HG03439 (cell line): ENCODE measurements at regions not wholly inside any gene's neighbourhood (a gene's known extent, or its start where the extent isn't known, plus 50 kb on each side); places are given as distances from the start of the nearest gene placed in this dataset.
"Not testable (repeated sequence)": the region's sequence is repeated elsewhere in the genome, so short reads cannot be mapped to it uniquely, and the experiment has no call there.

ENCODE experiments used
- ATAC-seq: cut with Tn5 transposase; IDR thresholded peaks from one replicate; pipeline ENCODE4 v1.9.1; 2021; ENCODE audit warnings: mild to moderate bottlenecking, moderate library complexity; ENCODE audit not compliant: unreplicated experiment

DNA sequence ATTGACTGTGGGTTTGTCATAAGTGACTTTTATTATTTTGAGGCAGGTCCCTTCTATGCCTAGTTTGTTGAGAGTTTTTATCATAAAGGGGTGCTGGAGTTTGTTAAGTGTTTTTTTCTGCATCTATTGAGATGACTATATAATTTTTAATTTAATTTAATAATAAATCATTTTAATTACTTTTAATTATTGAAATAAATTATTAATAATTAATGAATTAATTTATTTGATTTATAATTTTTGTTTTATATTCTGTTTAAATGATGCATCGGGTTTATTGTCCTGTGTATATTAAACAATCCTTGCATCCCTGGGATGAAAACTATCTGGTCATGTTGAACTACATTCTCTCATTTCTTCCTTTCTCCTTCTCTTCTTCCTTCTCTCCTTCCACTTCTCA is 1352.2 kb upstream of the PRR20A start:
- no peak for ATAC-seq

- ATAC-seq: no peak
Measured at GRCh38 chr13:55792544-55793193, 1348.0 kb upstream of the PRR20A start.

GRCh38 chr13:55815458-55816033 is 1325.2 kb upstream of the PRR20A start:
- ATAC-seq: no peak

- no peak for ATAC-seq
Measured at GRCh38 chr13:55816976-55817601, 1323.6 kb upstream of the PRR20A start.

- no peak for ATAC-seq
Measured at GRCh38 chr13:55820817-55821216, 1319.9 kb upstream of the PRR20A start.

GRCh38 chr13:55869648-55870047 is 1271.1 kb upstream of the PRR20A start:
- no peak for ATAC-seq

DNA sequence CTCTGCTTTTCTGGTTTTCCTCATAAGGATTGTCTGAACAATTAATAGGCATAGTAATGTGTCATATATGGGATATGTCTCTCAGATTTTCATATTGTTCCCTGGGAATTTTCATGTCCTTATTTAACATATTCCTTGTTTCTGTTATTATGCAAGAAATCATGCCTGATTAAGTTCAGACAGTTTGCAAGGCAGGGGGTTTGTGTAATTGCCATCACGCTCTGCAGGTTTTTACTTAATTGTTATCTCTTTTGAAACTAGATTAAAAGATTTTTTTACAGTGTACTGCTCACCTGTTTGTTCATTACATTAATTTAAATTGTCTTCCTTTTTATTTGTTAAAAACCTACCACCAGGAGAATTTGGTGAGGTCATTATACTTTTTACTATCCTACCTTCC is 1253.2 kb upstream of the PRR20A start:
- ATAC-seq: no peak

- ATAC-seq: no peak
Measured at GRCh38 chr13:55893540-55893939, 1247.2 kb upstream of the PRR20A start.

GRCh38 chr13:55937180-55937579 is 1203.5 kb upstream of the PRR20A start:
- no peak for ATAC-seq

DNA sequence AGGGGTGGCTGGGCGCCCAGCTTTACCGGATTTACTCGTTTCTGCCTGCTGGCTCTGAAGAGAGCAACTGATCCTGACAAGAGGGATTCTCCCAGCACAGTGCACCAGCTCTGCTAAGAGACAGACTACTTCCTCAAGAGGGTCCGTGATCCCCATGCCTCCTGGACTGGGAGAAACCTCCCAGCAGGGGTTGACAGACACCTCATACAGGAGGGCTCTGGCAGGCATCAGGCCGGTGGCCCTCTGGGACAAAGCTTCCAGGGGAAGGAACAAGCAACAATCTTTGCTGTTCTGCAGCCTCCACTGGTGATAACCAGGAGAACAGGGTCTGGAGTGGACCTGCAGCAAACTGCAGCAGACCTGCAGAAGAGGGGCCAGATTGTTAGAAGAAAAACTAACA is 1192.5 kb upstream of the PRR20A start:
- ATAC-seq: no peak

DNA sequence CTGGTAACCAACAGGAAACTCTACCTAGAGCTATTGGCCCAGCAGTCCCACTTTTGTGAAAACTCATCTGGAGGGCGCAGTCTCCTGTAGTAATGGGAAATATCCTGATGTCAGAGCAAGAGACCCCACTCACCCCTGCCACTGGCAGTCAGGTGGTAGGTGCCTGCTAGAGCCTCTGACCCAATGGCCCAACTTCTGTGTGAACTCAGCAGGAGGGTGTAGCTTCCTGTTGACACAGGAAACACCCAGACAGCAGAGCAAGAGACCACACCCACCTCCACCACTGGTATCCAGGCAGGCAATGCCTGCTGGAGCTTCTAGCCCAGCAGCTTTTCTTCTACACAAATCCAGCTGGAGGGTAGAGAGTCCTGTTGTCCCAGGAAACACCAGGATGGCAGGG is 1176.8 kb upstream of the PRR20A start:
- no peak for ATAC-seq

DNA sequence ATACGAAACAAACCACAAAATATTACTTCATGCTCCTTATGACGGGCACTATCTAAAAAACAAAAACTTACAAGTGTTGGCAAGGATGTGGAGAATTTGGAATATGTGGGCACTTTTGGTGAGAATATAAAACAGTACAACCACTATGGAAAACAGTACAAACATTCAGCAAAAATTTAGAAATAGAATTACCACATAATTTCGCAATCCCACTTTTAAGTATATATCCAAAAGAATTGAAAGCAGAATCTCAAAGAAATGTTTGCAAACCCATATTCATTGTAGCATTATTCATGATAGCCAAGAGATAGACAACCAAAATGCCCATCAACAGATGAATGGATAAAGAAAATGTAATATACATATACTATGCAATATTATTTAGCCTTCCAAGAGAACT is 1173.7 kb upstream of the PRR20A start:
- no peak for ATAC-seq

DNA sequence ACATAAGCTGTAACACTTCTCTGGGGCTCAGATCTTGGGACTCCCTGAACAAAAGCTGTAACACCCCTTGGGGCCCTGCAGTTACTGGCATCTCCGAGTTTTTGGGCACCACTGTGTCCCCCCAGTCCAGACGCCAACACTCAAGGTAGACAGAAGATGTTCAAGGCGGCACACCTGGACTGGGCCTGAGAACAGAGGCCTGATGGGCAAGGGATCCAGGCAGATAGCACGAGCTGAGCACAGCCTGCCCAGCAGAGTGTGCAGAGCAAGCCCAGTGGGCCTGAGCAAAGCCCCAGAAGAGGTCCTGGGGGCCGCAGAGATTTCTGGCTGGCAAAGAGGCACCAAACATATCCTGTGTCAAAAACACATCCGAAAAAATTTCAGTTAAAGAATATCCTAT is 1163.3 kb upstream of the PRR20A start:
- no peak for ATAC-seq

- no peak for ATAC-seq
Measured at GRCh38 chr13:55981381-55981780, 1159.3 kb upstream of the PRR20A start.

- ATAC-seq: not testable (repeated sequence)
Measured at GRCh38 chr13:55984026-55984425, 1156.7 kb upstream of the PRR20A start.

DNA sequence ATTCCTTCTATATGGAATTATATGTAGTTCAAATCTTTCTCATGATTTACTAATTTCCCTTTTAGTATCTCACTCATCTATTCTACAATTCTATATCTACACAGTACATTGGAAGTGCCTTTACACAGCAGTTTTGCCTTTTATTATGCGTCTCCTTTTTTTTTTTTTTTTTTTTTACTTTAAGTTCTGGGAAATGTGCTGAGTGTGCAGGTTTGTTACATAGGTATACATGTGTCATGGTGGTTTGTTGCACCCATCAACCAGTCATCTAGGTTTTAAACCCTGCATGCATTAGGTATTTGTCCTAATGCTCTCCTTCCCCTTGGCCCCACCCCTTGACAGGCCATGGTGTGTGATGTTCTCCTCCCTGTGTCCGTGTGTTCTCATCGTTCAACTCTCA is 1150.1 kb upstream of the PRR20A start:
- ATAC-seq: no peak

- ATAC-seq: no peak
Measured at GRCh38 chr13:55991666-55992065, 1149.1 kb upstream of the PRR20A start.

DNA sequence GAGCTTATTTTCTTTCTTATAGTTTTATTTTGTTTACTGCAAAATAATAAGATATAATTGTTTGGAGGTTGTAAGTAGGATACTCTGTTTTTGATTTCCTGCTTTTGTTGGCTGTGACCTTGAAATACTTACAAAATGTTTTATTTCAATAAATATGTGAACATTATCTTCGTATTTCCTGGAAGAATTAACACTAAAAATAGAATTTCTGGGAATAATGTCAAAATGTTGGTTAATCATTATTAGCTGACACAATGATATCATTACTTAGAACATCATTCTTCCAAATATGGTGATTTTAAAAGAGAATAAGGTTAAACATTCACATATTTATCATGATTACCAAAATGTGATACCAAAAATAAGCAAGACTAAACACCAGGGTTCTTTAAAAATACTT is 1148.6 kb upstream of the PRR20A start:
- ATAC-seq: no peak

DNA sequence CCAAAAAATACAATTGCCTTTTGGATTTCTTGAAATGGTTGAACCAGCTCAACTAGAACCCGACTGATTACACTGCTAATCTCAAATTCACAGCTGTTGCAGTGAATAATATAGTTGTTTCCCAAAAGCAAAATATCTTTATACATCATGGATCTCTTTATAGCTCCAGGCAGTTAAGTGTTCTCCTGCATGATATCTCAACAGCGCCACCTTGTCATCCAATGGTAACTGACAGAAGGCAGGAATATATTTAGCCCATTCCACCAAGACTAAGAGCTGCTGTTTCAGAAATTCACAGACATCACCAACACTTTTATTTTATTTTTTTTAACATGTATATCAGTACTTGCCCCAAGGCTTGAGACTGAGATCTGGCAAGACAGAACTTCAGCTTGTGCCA is 1141.0 kb upstream of the PRR20A start:
- ATAC-seq: no peak

GRCh38 chr13:56009418-56009817 is 1131.3 kb upstream of the PRR20A start:
- no peak for ATAC-seq

GRCh38 chr13:56012644-56013043 is 1128.1 kb upstream of the PRR20A start:
- ATAC-seq: no peak

DNA sequence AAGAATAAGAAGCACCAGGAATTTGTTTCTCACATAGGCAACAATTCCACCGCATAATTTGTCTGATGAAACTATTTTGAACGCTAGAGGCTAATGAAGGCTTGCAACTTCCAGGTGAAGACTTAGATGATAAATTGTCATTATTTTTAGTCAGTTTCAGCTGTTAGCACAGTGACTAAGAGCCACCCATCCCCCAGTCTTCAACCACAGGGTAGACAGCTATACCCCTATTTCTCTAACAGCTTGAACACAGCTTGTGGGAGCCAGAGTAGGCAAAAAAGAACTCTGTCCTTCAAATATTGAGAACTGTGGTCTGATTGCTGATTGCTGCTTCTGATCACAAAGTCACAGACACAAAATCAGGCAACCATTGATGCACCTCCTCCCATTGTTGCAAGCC is 1124.8 kb upstream of the PRR20A start:
- ATAC-seq: no peak

DNA sequence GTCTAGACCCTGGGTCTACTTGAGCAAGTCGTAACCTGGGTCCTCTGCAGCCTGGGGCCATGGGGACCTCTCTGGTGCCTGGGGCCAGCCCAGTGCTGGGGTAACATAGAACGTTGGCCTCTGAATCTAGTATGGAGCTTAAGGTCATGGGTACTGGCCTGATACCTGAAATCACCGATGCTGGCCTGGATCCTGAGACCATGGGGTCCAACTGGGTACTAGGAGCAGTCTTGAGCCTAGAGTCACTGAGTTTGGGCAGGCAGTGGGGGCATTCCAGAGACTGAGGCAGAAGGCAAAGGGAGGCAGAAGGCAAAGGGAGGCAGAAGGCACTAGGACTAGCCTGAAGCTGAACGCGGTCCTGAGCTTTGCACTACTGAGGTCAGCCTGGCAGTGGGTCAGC is 1121.1 kb upstream of the PRR20A start:
- ATAC-seq: no peak
